Neural cell (in vitro differentiated cells): ENCODE measurements at regions not wholly inside any gene's neighbourhood (a gene's known extent, or its start where the extent isn't known, plus 50 kb on each side); places are given as distances from the start of the nearest gene placed in this dataset.

Experiments used
- H2AFZ ChIP-seq: fragments of 200-600, 300-800 bp; sonication (generic), shearing (Covaris generic); 2 replicates; pipeline ENCODE4 v1.6.0; 2014; ENCODE audit warnings: low read depth, mild to moderate bottlenecking, antibody characterized with exemption, low read length, moderate library complexity
- H3F3A ChIP-seq: fragments of 200-600 bp; shearing (Covaris generic); 2 replicates; pipeline ENCODE4 v1.6.1; 2016; ENCODE audit warnings: mild to moderate bottlenecking, moderate library complexity, mixed read lengths, antibody characterized with exemption, low read length; ENCODE audit not compliant: insufficient read depth, poor library complexity, severe bottlenecking
- H3K27ac ChIP-seq: fragments of 200-600, 300-800 bp; sonication (generic), shearing (Covaris generic); 2 replicates; pipeline ENCODE4 v1.5.1; 2014; ENCODE audit warnings: mild to moderate bottlenecking, low read length, moderate library complexity
- H3K27me3 ChIP-seq: fragments of 300-800, 200-600 bp; sonication (generic), shearing (Covaris generic); 2 replicates; pipeline ENCODE4 v1.6.0; 2014; ENCODE audit warnings: mild to moderate bottlenecking, low read depth, low read length, moderate library complexity; ENCODE audit not compliant: insufficient read depth
- H3K36me3 ChIP-seq: fragments of 300-800, 200-600 bp; sonication (generic), shearing (Covaris generic); 2 replicates; pipeline ENCODE4 v1.5.1; 2014; ENCODE audit warnings: mild to moderate bottlenecking, antibody characterized with exemption, low read length, moderate library complexity; ENCODE audit not compliant: insufficient read depth
- H3K4me2 ChIP-seq: fragments of 300-800, 200-600 bp; sonication (generic), shearing (Covaris generic); 2 replicates; pipeline ENCODE4 v1.6.0; 2014; ENCODE audit warnings: mild to moderate bottlenecking, low read length
- H3K4me3 ChIP-seq: fragments of 300-800, 200-600 bp; sonication (generic), shearing (Covaris generic); 2 replicates; pipeline ENCODE4 v1.5.1; 2014; ENCODE audit warnings: mild to moderate bottlenecking, low read length, moderate library complexity
- H3K79me2 ChIP-seq: fragments of 200-600 bp; shearing (Covaris generic); replicated peaks from 2 replicates; pipeline ENCODE4 v1.6.0; 2014; ENCODE audit warnings: mild to moderate bottlenecking, low read length, moderate library complexity; ENCODE audit not compliant: insufficient read depth
- H3K9ac ChIP-seq: fragments of 300-800, 200-600 bp; sonication (generic), shearing (Covaris generic); 2 replicates; pipeline ENCODE4 v1.6.1; 2016; ENCODE audit warnings: mild to moderate bottlenecking, low read length, mixed read lengths
- H3K9me2 ChIP-seq: fragments of 200-600 bp; shearing (Covaris generic); 2 replicates; pipeline ENCODE4 v1.6.1; 2016; ENCODE audit warnings: mild to moderate bottlenecking, low read length, mixed read lengths; ENCODE audit not compliant: insufficient read depth
- H3K9me3 ChIP-seq: fragments of 200-600, 300-800 bp; sonication (generic), shearing (Covaris generic); 2 replicates; pipeline ENCODE4 v1.6.1; 2016; ENCODE audit warnings: mild to moderate bottlenecking, mixed run types, low read length, moderate library complexity, mixed read lengths
- H4K20me1 ChIP-seq: fragments of 200-600 bp; shearing (Covaris generic); 2 replicates; pipeline ENCODE4 v1.6.1; 2016; ENCODE audit warnings: mild to moderate bottlenecking, mixed run types; ENCODE audit not compliant: insufficient read depth
- CTCF ChIP-seq: fragments of 450-650 bp; IDR thresholded peaks from 2 replicates; pipeline ENCODE4 v1.5.1; 2014; ENCODE audit warnings: antibody characterized with exemption, mild to moderate bottlenecking, moderate library complexity; ENCODE audit not compliant: poor library complexity, severe bottlenecking
- EP300 ChIP-seq: fragments of 450-650 bp; conservative IDR thresholded peaks from 2 replicates; pipeline ENCODE4 v1.6.1; 2014; ENCODE audit warnings: antibody characterized with exemption, mild to moderate bottlenecking, moderate library complexity; ENCODE audit not compliant: poor library complexity, severe bottlenecking
- EZH2 ChIP-seq: fragments of 200-600, 300-800 bp; shearing (Covaris generic), sonication (generic); IDR thresholded peaks from 2 replicates; pipeline ENCODE4 v1.6.1; 2014; ENCODE audit warnings: antibody characterized with exemption, low read length, borderline replicate concordance, mild to moderate bottlenecking; ENCODE audit not compliant: insufficient read depth, poor library complexity, severe bottlenecking
- MXI1 ChIP-seq: fragments of 450-650 bp; conservative IDR thresholded peaks from 2 replicates; pipeline ENCODE4 v1.6.1; 2014; ENCODE audit warnings: antibody characterized with exemption, mild to moderate bottlenecking; ENCODE audit not compliant: poor library complexity, severe bottlenecking
- POLR2AphosphoS5 ChIP-seq: IDR thresholded peaks from 2 replicates; pipeline ENCODE4 v1.6.1; 2012
- RAD21 ChIP-seq: fragments of 450-650 bp; conservative IDR thresholded peaks from 2 replicates; pipeline ENCODE4 v1.6.1; 2014; ENCODE audit warnings: antibody characterized with exemption, mild to moderate bottlenecking, moderate library complexity
- REST ChIP-seq: IDR thresholded peaks from 2 replicates; pipeline ENCODE4 v1.6.1; 2012; ENCODE audit warnings: borderline replicate concordance
- SMC3 ChIP-seq: fragments of 450-650 bp; conservative IDR thresholded peaks from 2 replicates; pipeline ENCODE4 v1.6.1; 2014; ENCODE audit warnings: antibody characterized with exemption, mild to moderate bottlenecking, moderate library complexity; ENCODE audit not compliant: poor library complexity
- TAF1 ChIP-seq: IDR thresholded peaks from 2 replicates; pipeline ENCODE4 v1.6.1; 2012; ENCODE audit warnings: low read depth

- Histone ChIP-seq H3K4me3 (no peak overlapping the region), H3F3A (no peaks in the 10 kb centered on the region), H3K27me3 (no peaks in the 10 kb centered on the region), H3K36me3 (no peaks in the 10 kb centered on the region), H3K79me2 (no peaks in the 10 kb centered on the region), H4K20me1 (no peaks in the 10 kb centered on the region), H3K9me3 (no peaks in the 10 kb centered on the region), H3K27ac (no peak overlapping the region), H3K9ac (no peak overlapping the region), H3K4me2 (no peak overlapping the region), H2AFZ (no peak overlapping the region), H3K9me2 (no peaks in the 10 kb centered on the region)
- TF ChIP-seq REST (no peak), TAF1 (no peak), EP300 (no peak), EZH2 (no peak), POLR2AphosphoS5 (no peak), RAD21 (no peak), MXI1 (no peak), SMC3 (no peak), CTCF (no peak)
Observed at GRCh38 chr6:11407414-11407813, 130.1 kb upstream of the TMEM170B start.

- Histone ChIP-seq H3K4me2 (no peak overlapping the region), H2AFZ (no peak overlapping the region), H3F3A (no peaks in the 10 kb centered on the region), H3K9me2 (no peaks in the 10 kb centered on the region), H4K20me1 (no peaks in the 10 kb centered on the region), H3K27me3 (no peaks in the 10 kb centered on the region), H3K79me2 (no peaks in the 10 kb centered on the region), H3K9me3 (no peaks in the 10 kb centered on the region), H3K4me3 (no peak overlapping the region), H3K27ac (no peak overlapping the region), H3K36me3 (no peaks in the 10 kb centered on the region), H3K9ac (no peak overlapping the region)
- no peak for TF ChIP-seq TAF1
- no peak for TF ChIP-seq SMC3
- TF ChIP-seq EP300: no peak
- no peak for TF ChIP-seq RAD21
- TF ChIP-seq EZH2: no peak
- no peak for TF ChIP-seq REST
- no peak for TF ChIP-seq CTCF
- TF ChIP-seq POLR2AphosphoS5: no peak
- no peak for TF ChIP-seq MXI1
Observed at GRCh38 chr6:11404838-11405237, 132.7 kb upstream of the TMEM170B start.
